Caco-2 (cell line): ENCODE measurements at regions not wholly inside any gene's neighbourhood (a gene's known extent, or its start where the extent isn't known, plus 50 kb on each side); places are given as distances from the start of the nearest gene placed in this dataset.

Experiments
- BruUV-seq: library from RNA; stranded (reverse); fragments of 400-500 nt; replicated peaks from 2 replicates; lab custom pipeline; 2021; lab: Mats Ljungman, UMichigan
- CTCF ChIA-PET: fragments of 300-600 bp; sonication (Branson Sonifier 250); formaldehyde crosslinking; loops from one replicate; lab custom pipeline; 2022; ENCODE audit warnings: antibody characterized with exemption; lab: Charles Lee
- POLR2A ChIA-PET: fragments of 300-600 bp; sonication (Branson Sonifier 250); formaldehyde crosslinking; loops from one replicate; lab custom pipeline; 2022; ENCODE audit warnings: antibody characterized with exemption; lab: Charles Lee
- DNase-seq, 2 experiments: peaks; one replicate each; pipeline versions ENCODE4 v3.0.0 to v3.0.0-alpha.2; 2020 to 2022
- H3K27me3 ChIP-seq: replicated peaks from 2 replicates; pipeline ENCODE4 v1.6.0; 2011; ENCODE audit warnings: low read length; ENCODE audit not compliant: control insufficient read depth, insufficient read depth
- H3K36me3 ChIP-seq: 2 replicates; pipeline ENCODE4 v1.5.1; 2011; ENCODE audit warnings: low read length; ENCODE audit not compliant: control insufficient read depth, insufficient read depth
- H3K4me1 ChIP-seq: fragments of 250-450 bp; sonication (Bioruptor Pico); 2 replicates; pipeline ENCODE4 v1.5.1; 2020; ENCODE audit warnings: mild to moderate bottlenecking
- H3K4me3 ChIP-seq: 2 replicates; pipeline ENCODE4 v1.5.1; 2011; ENCODE audit warnings: low read depth, mild to moderate bottlenecking, control low read depth, low read length
- H3K9me3 ChIP-seq: fragments of 250-450 bp; sonication (Bioruptor Pico); 2 replicates; pipeline ENCODE4 v1.5.1; 2020; ENCODE audit warnings: mild to moderate bottlenecking, moderate library complexity
- H3K27ac Mint-ChIP-seq: one replicate; pipeline ENCODE4 v1.8.0; 2022; ENCODE audit warnings: mixed read lengths; ENCODE audit not compliant: unreplicated experiment
- H3K27me3 Mint-ChIP-seq: one replicate; pipeline ENCODE4 v1.8.0; 2022; ENCODE audit warnings: mixed read lengths; ENCODE audit not compliant: insufficient read depth, unreplicated experiment
- H3K36me3 Mint-ChIP-seq: one replicate; pipeline ENCODE4 v1.8.0; 2022; ENCODE audit warnings: mild to moderate bottlenecking, mixed read lengths; ENCODE audit not compliant: insufficient read depth, unreplicated experiment
- H3K4me1 Mint-ChIP-seq: one replicate; pipeline ENCODE4 v1.8.0; 2022; ENCODE audit warnings: low read depth, mixed read lengths; ENCODE audit not compliant: unreplicated experiment
- H3K4me3 Mint-ChIP-seq: one replicate; pipeline ENCODE4 v1.8.0; 2022; ENCODE audit warnings: mild to moderate bottlenecking, moderate library complexity, mixed read lengths; ENCODE audit not compliant: unreplicated experiment
- H3K9me3 Mint-ChIP-seq: one replicate; pipeline ENCODE4 v1.8.0; 2022; ENCODE audit warnings: mixed read lengths; ENCODE audit not compliant: unreplicated experiment
- CTCF ChIP-seq, 2 experiments: fragments of 200-600 bp in 1 of 2; IDR thresholded peaks; 1 replicate in 1 of 2; 2 replicates in 1 of 2; pipeline versions ENCODE4 v1.5.1 to v1.8.0; 2011 to 2022; ENCODE audit warnings: antibody characterized with exemption in 1 of 2, control low read depth in 1 of 2, inconsistent platforms in 1 of 2, low read depth in 1 of 2, low read length in 1 of 2, mild to moderate bottlenecking in 1 of 2, moderate library complexity in 1 of 2; ENCODE audit not compliant: insufficient read depth in 1 of 2, severe bottlenecking in 1 of 2, unreplicated experiment in 1 of 2
- intact Hi-C: fragments of 100-400 bp; cut with micrococcal nuclease; formaldehyde crosslinking; loops from one replicate; pipeline ENCODE4 v1.10.0; 2022; ENCODE audit not compliant: unreplicated experiment

- no TSS peak for BruUV-seq
- no peaks in the 10 kb centered on the region for H3K36me3 Mint-ChIP-seq
- POLR2A ChIA-PET: no interaction called here
Measured at GRCh38 chr12:90512518-90512917, 442.5 kb downstream of the CCER1 start.

GRCh38 chr12:90510948-90511347 is 444.0 kb downstream of the CCER1 start:
- POLR2A ChIA-PET: no interaction called here

More at GRCh38 chr12:90512518-90512917, 442.5 kb downstream of the CCER1 start:
- Histone ChIP-seq H3K4me1 (peaks cover 12% of the 10 kb centered on the region; the same call in 1 of the 2 replicates), H3K4me3 (no peak overlapping the region), H3K9me3 (no peaks in the 10 kb centered on the region), H3K27me3 (no peaks in the 10 kb centered on the region), H3K36me3 (no peaks in the 10 kb centered on the region)
- H3K4me1 Mint-ChIP-seq: peaks cover 7% of the 10 kb centered on the region
- H3K27me3 Mint-ChIP-seq: peaks cover 2% of the 10 kb centered on the region
- no peak for TF ChIP-seq CTCF (IDR thresholded peaks at IDR 0.05; ENCODE audit: insufficient read depth in 1 of 2, low read depth in 1 of 2, low read length in 1 of 2, severe bottlenecking in 1 of 2, unreplicated experiment in 1 of 2)
- no peak overlapping the region for H3K4me3 Mint-ChIP-seq
- no peaks in the 10 kb centered on the region for H3K9me3 Mint-ChIP-seq
- intact Hi-C loops: no loop called here
- DNase-seq: no peak
- CTCF ChIA-PET: no interaction called here
- no peak overlapping the region for H3K27ac Mint-ChIP-seq

GRCh38 chr12:90504806-90505205 is 450.2 kb downstream of the CCER1 start:
- BruUV-seq: no TSS peak
- no peak for DNase-seq
- Histone ChIP-seq H3K36me3 (no peaks in the 10 kb centered on the region), H3K4me1 (no peaks in the 10 kb centered on the region), H3K27me3 (no peaks in the 10 kb centered on the region), H3K9me3 (no peaks in the 10 kb centered on the region), H3K4me3 (no peak overlapping the region)
- no peak for TF ChIP-seq CTCF (IDR thresholded peaks at IDR 0.05; ENCODE audit: insufficient read depth in 1 of 2, low read depth in 1 of 2, low read length in 1 of 2, severe bottlenecking in 1 of 2, unreplicated experiment in 1 of 2)
- intact Hi-C loops: no loop called here
- Mint-ChIP-seq H3K4me1 (peaks cover 2% of the 10 kb centered on the region), H3K27ac (no peak overlapping the region), H3K36me3 (no peaks in the 10 kb centered on the region), H3K9me3 (no peaks in the 10 kb centered on the region), H3K27me3 (no peaks in the 10 kb centered on the region), H3K4me3 (no peak overlapping the region)
- POLR2A ChIA-PET: no interaction called here
- CTCF ChIA-PET: no interaction called here

More at GRCh38 chr12:90510948-90511347, 444.0 kb downstream of the CCER1 start:
- Mint-ChIP-seq H3K27me3 (peaks cover 2% of the 10 kb centered on the region), H3K9me3 (no peaks in the 10 kb centered on the region), H3K4me3 (no peak overlapping the region), H3K36me3 (no peaks in the 10 kb centered on the region), H3K4me1 (peaks cover 7% of the 10 kb centered on the region), H3K27ac (no peak overlapping the region)
- CTCF ChIA-PET: no interaction called here
- intact Hi-C loops: no loop called here
- no peak for DNase-seq
- Histone ChIP-seq H3K27me3 (no peaks in the 10 kb centered on the region), H3K4me3 (no peak overlapping the region), H3K36me3 (no peaks in the 10 kb centered on the region), H3K4me1 (peaks cover 12% of the 10 kb centered on the region; the same call in 1 of the 2 replicates), H3K9me3 (no peaks in the 10 kb centered on the region)
- no TSS peak for BruUV-seq
- no peak for TF ChIP-seq CTCF (IDR thresholded peaks at IDR 0.05; ENCODE audit: insufficient read depth in 1 of 2, low read depth in 1 of 2, low read length in 1 of 2, severe bottlenecking in 1 of 2, unreplicated experiment in 1 of 2)
